ENCODE measurements at regions not wholly inside any gene's neighbourhood (a gene's known extent, or its start where the extent isn't known, plus 50 kb on each side); places are given as distances from the start of the nearest gene placed in this dataset.
A peak's percentile ranks its signal among the peaks of the same experiment; 100 is the strongest.

GRCh38 chr3:160127308-160127707, 97.9 kb upstream of the C3orf80 start:
- DNase-seq (ENCODE audit: extremely low spot score, insufficient read length, low read depth) (no peak), FAIRE-seq (no peak)

- FAIRE-seq (no peak), DNase-seq (ENCODE audit: extremely low spot score, insufficient read length, low read depth) (no peak)
These were observed 97.2 kb upstream of the C3orf80 start for GRCh38 chr3:160128056-160128455.

GRCh38 chr3:160129459-160130061, 95.7 kb upstream of the C3orf80 start:
- FAIRE-seq (peak; percentile 70), DNase-seq (ENCODE audit: extremely low spot score, insufficient read length, low read depth) (peak; percentile 26)

- DNase-seq (ENCODE audit: extremely low spot score, insufficient read length, low read depth) (no peak), FAIRE-seq (no peak)
These were observed 95.2 kb upstream of the C3orf80 start for GRCh38 chr3:160130071-160130470.

GRCh38 chr3:160130950-160131349, 94.3 kb upstream of the C3orf80 start:
- DNase-seq (ENCODE audit: extremely low spot score, insufficient read length, low read depth) (no peak), FAIRE-seq (no peak)

- no peak for FAIRE-seq
- DNase-seq (ENCODE audit: extremely low spot score, insufficient read length, low read depth): no peak
These were observed 93.0 kb upstream of the C3orf80 start for GRCh38 chr3:160132226-160132625.

- FAIRE-seq (no peak), DNase-seq (ENCODE audit: extremely low spot score, insufficient read length, low read depth) (no peak)
These were observed 91.5 kb upstream of the C3orf80 start for GRCh38 chr3:160133757-160134156.

- no peak for FAIRE-seq
- no peak for DNase-seq (ENCODE audit: extremely low spot score, insufficient read length, low read depth)
These were observed 90.8 kb upstream of the C3orf80 start for GRCh38 chr3:160134454-160134853.

- no peak for DNase-seq (ENCODE audit: extremely low spot score, insufficient read length, low read depth)
These were observed 90.3 kb upstream of the C3orf80 start for GRCh38 chr3:160134964-160135363.

GRCh38 chr3:160135851-160136250, 89.4 kb upstream of the C3orf80 start:
- no peak for DNase-seq (ENCODE audit: extremely low spot score, insufficient read length, low read depth)
- no peak for FAIRE-seq

More at GRCh38 chr3:160134964-160135363, 90.3 kb upstream of the C3orf80 start:
- no peak for FAIRE-seq

- DNase-seq (ENCODE audit: extremely low spot score, insufficient read length, low read depth): no peak
- no peak for FAIRE-seq
These were observed 88.8 kb upstream of the C3orf80 start for GRCh38 chr3:160136421-160136820.

GRCh38 chr3:160139291-160139690, 85.9 kb upstream of the C3orf80 start:
- FAIRE-seq (no peak), DNase-seq (ENCODE audit: extremely low spot score, insufficient read length, low read depth) (no peak)

GRCh38 chr3:160140756-160141155, 84.5 kb upstream of the C3orf80 start:
- DNase-seq (ENCODE audit: extremely low spot score, insufficient read length, low read depth): no peak
- FAIRE-seq: no peak

GRCh38 chr3:160141485-160142185, 83.6 kb upstream of the C3orf80 start:
- FAIRE-seq (no peak), DNase-seq (ENCODE audit: extremely low spot score, insufficient read length, low read depth) (no peak)

GRCh38 chr3:160143482-160143881, 81.7 kb upstream of the C3orf80 start:
- FAIRE-seq: no peak
- no peak for DNase-seq (ENCODE audit: extremely low spot score, insufficient read length, low read depth)

GRCh38 chr3:160150066-160150465, 75.2 kb upstream of the C3orf80 start:
- no peak for FAIRE-seq
- no peak for DNase-seq (ENCODE audit: extremely low spot score, insufficient read length, low read depth)

GRCh38 chr3:160150525-160150924, 74.7 kb upstream of the C3orf80 start:
- FAIRE-seq: no peak
- DNase-seq (ENCODE audit: extremely low spot score, insufficient read length, low read depth): no peak

- DNase-seq (ENCODE audit: extremely low spot score, insufficient read length, low read depth): no peak
- FAIRE-seq: no peak
These were observed 72.6 kb upstream of the C3orf80 start for GRCh38 chr3:160152638-160153037.

GRCh38 chr3:160154033-160154432, 71.2 kb upstream of the C3orf80 start:
- FAIRE-seq (no peak), DNase-seq (ENCODE audit: extremely low spot score, insufficient read length, low read depth) (no peak)

GRCh38 chr3:160154596-160154995, 70.6 kb upstream of the C3orf80 start:
- FAIRE-seq (no peak), DNase-seq (ENCODE audit: extremely low spot score, insufficient read length, low read depth) (no peak)

GRCh38 chr3:160157321-160157720, 67.9 kb upstream of the C3orf80 start:
- FAIRE-seq (no peak), DNase-seq (ENCODE audit: extremely low spot score, insufficient read length, low read depth) (no peak)

- FAIRE-seq (no peak), DNase-seq (ENCODE audit: extremely low spot score, insufficient read length, low read depth) (no peak)
These were observed 65.9 kb upstream of the C3orf80 start for GRCh38 chr3:160159341-160159740.

All from GM18507 (cell line).